Suprapubic skin (tissue), 4 donors: ENCODE measurements at regions not wholly inside any gene's neighbourhood (a gene's known extent, or its start where the extent isn't known, plus 50 kb on each side); places are given as distances from the start of the nearest gene placed in this dataset.

Source experiments
- DNase-seq, 2 donors: peaks; one replicate each; pipeline ENCODE4 v3.0.0-alpha.2; 2019; ENCODE audit warnings: low spot score in 2 of 2
- H3K27ac ChIP-seq: fragments of 200-600 bp; sonication (generic); one replicate; pipeline ENCODE4 v1.5.1; 2019
- H3K27me3 ChIP-seq: fragments of 200-600 bp; sonication (generic); one replicate; pipeline ENCODE4 v1.5.1; 2019
- H3K36me3 ChIP-seq: fragments of 200-600 bp; sonication (generic); one replicate; pipeline ENCODE4 v1.5.1; 2019
- H3K4me1 ChIP-seq: fragments of 200-600 bp; sonication (generic); one replicate; pipeline ENCODE4 v1.5.1; 2019
- H3K4me3 ChIP-seq: fragments of 200-600 bp; sonication (generic); one replicate; pipeline ENCODE4 v1.5.1; 2019; ENCODE audit warnings: mild to moderate bottlenecking
- H3K9me3 ChIP-seq: fragments of 200-600 bp; sonication (generic); one replicate; pipeline ENCODE4 v1.5.1; 2019
- EP300 ChIP-seq: sonication (generic); formaldehyde crosslinking; IDR thresholded peaks from one replicate; pipeline ENCODE4 v1.6.1; 2017; ENCODE audit warnings: antibody characterized with exemption
- POLR2A ChIP-seq, 2 donors: fragments of 450-650 bp; IDR thresholded peaks; one replicate each; pipeline ENCODE4 v1.6.1; 2017; ENCODE audit warnings: antibody characterized with exemption in 2 of 2, mild to moderate bottlenecking in 2 of 2, moderate library complexity in 2 of 2
- POLR2AphosphoS5 ChIP-seq, 3 donors: sonication (generic); formaldehyde crosslinking; IDR thresholded peaks; one replicate each; pipeline ENCODE4 v1.6.1; 2017; ENCODE audit warnings: antibody characterized with exemption in 3 of 3
- WGBS: methylation state at CpG from one replicate; pipeline ENCODE4 v1.1.5; 2018; 5-methylcytosine and 5-hydroxymethylcytosine counted together
- TF ChIP-seq, protein P1 (sequence below), 2 donors: fragments of 200-600 bp in 1 of 2; fragments of 450-650 bp in 1 of 2; sonication (generic) in 1 of 2; IDR thresholded peaks; one replicate each; pipeline ENCODE4 v1.5.1; 2016 to 2019; ENCODE audit warnings: antibody characterized with exemption in 2 of 2, mild to moderate bottlenecking in 1 of 2, moderate library complexity in 1 of 2

DNA sequence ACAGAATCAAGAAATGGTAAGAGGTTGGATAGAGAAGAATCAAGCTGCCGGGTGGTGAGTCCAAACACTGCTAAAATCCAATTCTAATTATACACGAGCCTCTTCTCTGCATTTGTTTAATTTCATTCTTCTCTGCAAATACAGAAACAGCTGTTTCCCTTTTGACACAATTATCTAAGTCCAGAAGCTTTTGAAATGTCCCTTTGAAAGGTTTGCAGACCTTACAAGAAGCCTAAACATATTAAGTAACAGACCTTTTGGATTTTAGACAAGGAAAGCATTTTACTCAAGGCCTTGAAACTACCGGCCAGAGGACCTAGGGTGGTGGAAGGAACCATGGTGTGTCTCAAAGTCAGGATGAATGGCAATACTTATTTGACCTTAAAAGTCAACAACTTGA is 403.8 kb upstream of the ADAMTS9 start:
- DNase-seq: no peak
- no peaks in the 10 kb centered on the region for H3K27me3 ChIP-seq
- no peaks in the 10 kb centered on the region for H3K9me3 ChIP-seq
- 83% methylated on average over 3 of the region's 3 CpGs for WGBS
- no peaks in the 10 kb centered on the region for H3K36me3 ChIP-seq
- no peak overlapping the region for H3K4me3 ChIP-seq
- no peak overlapping the region for H3K27ac ChIP-seq
- TF ChIP-seq EP300 (no peak), POLR2A (IDR thresholded peaks at IDR 0.05) (no peak), POLR2AphosphoS5 (IDR thresholded peaks at IDR 0.05) (no peak)
- TF ChIP-seq, protein P1, sequence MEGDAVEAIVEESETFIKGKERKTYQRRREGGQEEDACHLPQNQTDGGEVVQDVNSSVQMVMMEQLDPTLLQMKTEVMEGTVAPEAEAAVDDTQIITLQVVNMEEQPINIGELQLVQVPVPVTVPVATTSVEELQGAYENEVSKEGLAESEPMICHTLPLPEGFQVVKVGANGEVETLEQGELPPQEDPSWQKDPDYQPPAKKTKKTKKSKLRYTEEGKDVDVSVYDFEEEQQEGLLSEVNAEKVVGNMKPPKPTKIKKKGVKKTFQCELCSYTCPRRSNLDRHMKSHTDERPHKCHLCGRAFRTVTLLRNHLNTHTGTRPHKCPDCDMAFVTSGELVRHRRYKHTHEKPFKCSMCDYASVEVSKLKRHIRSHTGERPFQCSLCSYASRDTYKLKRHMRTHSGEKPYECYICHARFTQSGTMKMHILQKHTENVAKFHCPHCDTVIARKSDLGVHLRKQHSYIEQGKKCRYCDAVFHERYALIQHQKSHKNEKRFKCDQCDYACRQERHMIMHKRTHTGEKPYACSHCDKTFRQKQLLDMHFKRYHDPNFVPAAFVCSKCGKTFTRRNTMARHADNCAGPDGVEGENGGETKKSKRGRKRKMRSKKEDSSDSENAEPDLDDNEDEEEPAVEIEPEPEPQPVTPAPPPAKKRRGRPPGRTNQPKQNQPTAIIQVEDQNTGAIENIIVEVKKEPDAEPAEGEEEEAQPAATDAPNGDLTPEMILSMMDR (IDR thresholded peaks at IDR 0.05): no peak
- H3K4me1 ChIP-seq: no peaks in the 10 kb centered on the region

DNA sequence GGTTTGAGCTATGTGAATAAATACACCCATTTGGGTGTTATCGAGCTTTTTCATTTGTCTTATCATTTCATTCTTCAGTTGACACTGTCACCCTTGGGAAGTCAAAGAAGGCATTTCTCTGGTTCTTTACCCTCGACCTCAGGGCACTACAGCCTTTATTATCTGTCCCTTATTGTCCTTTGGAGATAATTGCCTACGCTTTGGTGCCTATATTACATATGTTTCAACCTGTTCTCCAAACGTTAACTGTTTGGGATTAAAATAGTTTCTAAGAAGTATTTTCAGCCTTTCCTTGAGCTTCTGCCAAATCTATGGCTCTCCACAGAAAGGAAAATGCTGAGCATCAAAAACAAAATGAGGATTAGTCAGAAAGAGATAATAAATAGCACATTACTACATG is 395.4 kb upstream of the ADAMTS9 start:
- DNase-seq: no peak
- Histone ChIP-seq H3K36me3 (no peaks in the 10 kb centered on the region), H3K27ac (no peak overlapping the region), H3K27me3 (no peaks in the 10 kb centered on the region), H3K4me3 (no peak overlapping the region), H3K9me3 (no peaks in the 10 kb centered on the region), H3K4me1 (no peaks in the 10 kb centered on the region)
- WGBS: 32% methylated on average over 4 of the region's 4 CpGs
- TF ChIP-seq, protein P1 (IDR thresholded peaks at IDR 0.05): no peak
- TF ChIP-seq EP300 (no peak), POLR2AphosphoS5 (IDR thresholded peaks at IDR 0.05) (no peak), POLR2A (IDR thresholded peaks at IDR 0.05) (no peak)

DNA sequence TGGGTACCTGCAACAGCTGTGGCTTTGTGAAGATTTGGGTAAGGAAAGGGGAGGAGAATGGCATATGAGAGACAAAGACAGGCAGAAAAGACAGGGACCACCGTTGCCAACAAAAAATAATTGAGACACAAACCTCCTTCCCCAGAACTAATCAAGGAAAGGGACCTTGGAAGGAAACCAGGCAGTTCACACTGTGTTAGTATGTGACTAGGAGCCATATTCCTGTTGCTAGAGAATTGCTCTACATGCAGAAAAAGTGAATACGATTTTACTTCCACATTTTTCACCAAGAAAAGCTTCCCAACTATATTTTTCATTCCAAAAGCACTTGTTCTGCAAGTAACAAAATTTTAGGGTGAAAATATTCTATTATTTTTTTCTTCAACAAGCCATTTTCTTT is 393.7 kb upstream of the ADAMTS9 start:
- 50% methylated on average over 2 of the region's 2 CpGs for WGBS
- Histone ChIP-seq H3K27ac (no peak overlapping the region), H3K4me1 (no peaks in the 10 kb centered on the region), H3K4me3 (no peak overlapping the region), H3K9me3 (no peaks in the 10 kb centered on the region), H3K36me3 (no peaks in the 10 kb centered on the region), H3K27me3 (no peaks in the 10 kb centered on the region)
- TF ChIP-seq POLR2AphosphoS5 (IDR thresholded peaks at IDR 0.05) (no peak), EP300 (no peak), POLR2A (IDR thresholded peaks at IDR 0.05) (no peak)
- TF ChIP-seq, protein P1 (IDR thresholded peaks at IDR 0.05): no peak
- DNase-seq: no peak

DNA sequence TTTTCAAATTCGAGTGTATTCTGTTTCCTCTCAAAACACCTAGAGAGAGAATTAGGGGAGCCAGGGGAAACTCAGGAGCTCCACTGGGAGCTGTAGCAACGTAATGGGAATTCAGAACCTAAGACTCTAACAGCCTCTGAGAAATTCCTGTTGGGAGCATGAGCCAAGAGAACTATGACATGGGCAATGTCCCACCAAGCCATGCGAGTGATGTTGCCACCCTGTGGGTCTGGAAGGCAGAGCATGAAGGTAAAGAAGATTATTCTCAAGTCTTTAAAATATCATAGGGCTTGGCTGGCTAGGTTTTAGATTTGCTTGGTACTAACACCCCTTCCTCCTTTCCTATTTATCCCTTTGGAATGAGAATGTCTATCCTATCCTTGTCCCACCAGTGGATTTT is 392.6 kb upstream of the ADAMTS9 start:
- Histone ChIP-seq H3K27me3 (no peaks in the 10 kb centered on the region), H3K27ac (no peak overlapping the region), H3K36me3 (no peaks in the 10 kb centered on the region), H3K4me1 (no peaks in the 10 kb centered on the region), H3K9me3 (no peaks in the 10 kb centered on the region), H3K4me3 (no peak overlapping the region)
- WGBS: 82% methylated on average over 3 of the region's 3 CpGs
- no peak for DNase-seq
- TF ChIP-seq POLR2A (IDR thresholded peaks at IDR 0.05) (no peak), POLR2AphosphoS5 (IDR thresholded peaks at IDR 0.05) (no peak), EP300 (no peak)
- TF ChIP-seq, protein P1 (IDR thresholded peaks at IDR 0.05): no peak

DNA sequence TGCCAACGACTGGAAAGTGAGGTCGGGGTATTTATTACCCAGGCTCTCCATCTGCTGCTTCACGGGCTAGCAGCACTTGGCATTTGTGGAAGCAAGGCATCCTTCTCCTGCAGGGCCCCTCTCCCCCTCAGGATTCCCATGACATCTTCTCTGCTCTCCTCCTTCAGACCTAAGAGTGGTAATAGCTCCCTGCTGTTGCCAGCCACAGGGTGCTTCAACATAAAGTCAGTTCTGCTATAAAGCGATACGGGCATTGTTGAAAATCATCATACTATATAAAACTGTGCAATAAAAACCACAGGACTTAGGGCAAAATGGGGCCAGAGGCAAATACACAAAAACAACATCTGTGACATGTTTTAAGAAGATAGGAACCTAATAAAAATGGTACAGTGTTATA is 391.8 kb upstream of the ADAMTS9 start:
- Histone ChIP-seq H3K9me3 (no peaks in the 10 kb centered on the region), H3K27me3 (no peaks in the 10 kb centered on the region), H3K4me1 (no peaks in the 10 kb centered on the region), H3K36me3 (no peaks in the 10 kb centered on the region), H3K4me3 (no peak overlapping the region), H3K27ac (no peak overlapping the region)
- TF ChIP-seq POLR2AphosphoS5 (IDR thresholded peaks at IDR 0.05): no peak
- no peak for TF ChIP-seq EP300
- no peak for TF ChIP-seq POLR2A (IDR thresholded peaks at IDR 0.05)
- TF ChIP-seq, protein P1 (IDR thresholded peaks at IDR 0.05): no peak
- no peak for DNase-seq
- 88% methylated on average over 5 of the region's 5 CpGs for WGBS
